ENCODE measurements at regions not wholly inside any gene's neighbourhood (a gene's known extent, or its start where the extent isn't known, plus 50 kb on each side); places are given as distances from the start of the nearest gene placed in this dataset.

GRCh38 chr1:219774386-219774785, 154.0 kb downstream of the SLC30A10 start:
- intact Hi-C loops (cut with micrococcal nuclease), result no loop called here

- intact Hi-C loops (cut with micrococcal nuclease), result no loop called here
Measured at GRCh38 chr1:219773775-219774174, 154.6 kb downstream of the SLC30A10 start.

- intact Hi-C loops (cut with micrococcal nuclease), result no loop called here
Measured at GRCh38 chr1:219773110-219773509, 155.2 kb downstream of the SLC30A10 start.

- intact Hi-C loops (cut with micrococcal nuclease), result no loop called here
Measured at GRCh38 chr1:219772265-219773036, 155.9 kb downstream of the SLC30A10 start.

- intact Hi-C loops (cut with micrococcal nuclease), result no loop called here
Measured at GRCh38 chr1:219771080-219771479, 157.3 kb downstream of the SLC30A10 start.

GRCh38 chr1:219763321-219763720, 150.4 kb upstream of the ZC3H11B start:
- intact Hi-C loops (cut with micrococcal nuclease), result no loop called here

GRCh38 chr1:219761208-219761860, 148.4 kb upstream of the ZC3H11B start:
- intact Hi-C loops (cut with micrococcal nuclease), result no loop called here

- intact Hi-C loops (cut with micrococcal nuclease), result no loop called here
Measured at GRCh38 chr1:219759095-219759494, 146.2 kb upstream of the ZC3H11B start.

- intact Hi-C loops (cut with micrococcal nuclease), result no loop called here
Measured at GRCh38 chr1:219757890-219758289, 145.0 kb upstream of the ZC3H11B start.

- intact Hi-C loops (cut with micrococcal nuclease), result no loop called here
Measured at GRCh38 chr1:219755234-219755633, 142.3 kb upstream of the ZC3H11B start.

GRCh38 chr1:219754767-219755166, 141.9 kb upstream of the ZC3H11B start:
- intact Hi-C loops (cut with micrococcal nuclease), result no loop called here

GRCh38 chr1:219753914-219754313, 141.0 kb upstream of the ZC3H11B start:
- intact Hi-C loops (cut with micrococcal nuclease), result no loop called here

- intact Hi-C loops (cut with micrococcal nuclease), result no loop called here
Measured at GRCh38 chr1:219752645-219753044, 139.7 kb upstream of the ZC3H11B start.

- intact Hi-C loops (cut with micrococcal nuclease), result no loop called here
Measured at GRCh38 chr1:219751870-219752507, 139.1 kb upstream of the ZC3H11B start.

- intact Hi-C loops (cut with micrococcal nuclease), result no loop called here
Measured at GRCh38 chr1:219749370-219749769, 136.5 kb upstream of the ZC3H11B start.

- intact Hi-C loops (cut with micrococcal nuclease), result no loop called here
Measured at GRCh38 chr1:219746141-219746540, 133.2 kb upstream of the ZC3H11B start.

GRCh38 chr1:219744652-219745469, 132.0 kb upstream of the ZC3H11B start:
- intact Hi-C loops (cut with micrococcal nuclease), result no loop called here

- intact Hi-C loops (cut with micrococcal nuclease), result no loop called here
Measured at GRCh38 chr1:219741011-219741970, 128.4 kb upstream of the ZC3H11B start.

- intact Hi-C loops (cut with micrococcal nuclease), result no loop called here
Measured at GRCh38 chr1:219733511-219734174, 120.7 kb upstream of the ZC3H11B start.
